ENCODE measurements at regions not wholly inside any gene's neighbourhood (a gene's known extent, or its start where the extent isn't known, plus 50 kb on each side); places are given as distances from the start of the nearest gene placed in this dataset.

DNA sequence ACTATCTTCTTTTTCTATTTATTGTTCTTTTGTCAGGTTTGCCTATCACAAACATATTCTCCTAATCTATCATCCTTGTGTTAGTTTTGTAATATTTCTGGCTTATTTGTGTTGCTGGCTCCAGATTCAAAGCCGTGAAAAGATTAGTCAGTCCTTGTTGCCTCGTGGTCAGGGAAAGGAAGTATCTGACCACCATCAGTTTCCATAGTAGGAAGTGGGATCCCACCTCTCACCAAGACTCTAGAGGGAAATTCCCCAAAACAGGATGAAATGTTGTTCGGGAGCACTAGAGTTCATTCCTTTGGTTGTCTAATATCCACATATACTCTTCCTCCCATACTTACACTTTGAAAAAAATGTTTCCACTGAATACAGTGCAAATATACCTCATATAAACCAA, 131.0 kb upstream of the HUWE1 start:
- in situ Hi-C loops (cut with MboI; ENCODE audit: low pct_unique_long_range_greater_than_20kb, low sequenced_read_pairs, unreplicated experiment) = no loop called here
- DNase-seq (ENCODE audit: low spot score) = no peak
- TF ChIP-seq CTCF (IDR thresholded peaks at IDR 0.05; ENCODE audit: extremely low read depth, insufficient read depth, missing control alignments) = no peak

GRCh38 chrX:53813670-53814440, 127.3 kb upstream of the HUWE1 start:
- in situ Hi-C loops (cut with MboI; ENCODE audit: low pct_unique_long_range_greater_than_20kb, low sequenced_read_pairs, unreplicated experiment) = no loop called here
- no peak for TF ChIP-seq CTCF (IDR thresholded peaks at IDR 0.05; ENCODE audit: extremely low read depth, insufficient read depth, missing control alignments)
- no peak for DNase-seq (ENCODE audit: low spot score)

GRCh38 chrX:53798281-53798680, 111.8 kb upstream of the HUWE1 start:
- no peak for TF ChIP-seq CTCF (IDR thresholded peaks at IDR 0.05; ENCODE audit: extremely low read depth, insufficient read depth, missing control alignments)
- in situ Hi-C loops (cut with MboI; ENCODE audit: low pct_unique_long_range_greater_than_20kb, low sequenced_read_pairs, unreplicated experiment) = no loop called here
- DNase-seq (ENCODE audit: low spot score) = no peak

DNA sequence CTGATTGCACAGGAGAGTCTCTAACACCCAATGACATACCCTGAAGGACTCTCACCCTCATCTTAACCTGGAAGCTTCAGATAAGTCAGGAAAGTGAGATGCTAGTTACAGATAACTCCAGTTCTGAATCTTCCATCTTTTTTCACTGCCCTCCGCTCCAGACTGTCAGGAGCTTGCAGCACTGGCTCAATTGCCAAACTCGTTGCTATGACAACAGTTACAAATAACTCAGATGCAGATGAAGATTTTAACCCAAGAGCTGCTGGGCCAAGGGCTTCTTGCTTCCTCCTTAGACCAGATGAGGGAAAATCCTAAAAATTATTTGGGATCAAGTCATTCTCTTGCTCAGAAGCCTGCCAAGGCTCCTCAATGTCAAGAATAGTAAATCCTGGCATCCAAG, 109.1 kb upstream of the HUWE1 start:
- in situ Hi-C loops (cut with MboI; ENCODE audit: low pct_unique_long_range_greater_than_20kb, low sequenced_read_pairs, unreplicated experiment) = no loop called here
- DNase-seq (ENCODE audit: low spot score) = no peak
- no peak for TF ChIP-seq CTCF (IDR thresholded peaks at IDR 0.05; ENCODE audit: extremely low read depth, insufficient read depth, missing control alignments)

DNA sequence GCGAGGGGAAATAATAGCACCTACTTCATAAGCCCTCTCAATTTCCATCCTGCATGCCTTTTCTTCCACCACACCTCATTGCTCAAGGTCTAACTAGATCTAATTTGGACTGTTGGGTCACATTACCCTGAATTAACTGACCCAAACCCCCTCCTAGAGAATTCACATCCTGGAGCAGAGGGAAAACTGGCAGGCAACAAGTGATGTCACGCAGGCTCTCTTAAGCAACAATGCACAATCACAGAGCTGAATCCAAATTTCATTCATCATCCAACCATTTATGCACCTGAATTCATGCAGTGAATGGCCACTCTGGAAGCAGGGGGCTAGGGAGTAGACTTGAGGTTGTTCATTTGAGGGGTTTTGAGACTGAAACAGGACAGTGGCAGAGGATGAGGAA, 107.7 kb upstream of the HUWE1 start:
- no peak for DNase-seq (ENCODE audit: low spot score)
- no peak for TF ChIP-seq CTCF (IDR thresholded peaks at IDR 0.05; ENCODE audit: extremely low read depth, insufficient read depth, missing control alignments)
- in situ Hi-C loops (cut with MboI; ENCODE audit: low pct_unique_long_range_greater_than_20kb, low sequenced_read_pairs, unreplicated experiment) = no loop called here

DNA sequence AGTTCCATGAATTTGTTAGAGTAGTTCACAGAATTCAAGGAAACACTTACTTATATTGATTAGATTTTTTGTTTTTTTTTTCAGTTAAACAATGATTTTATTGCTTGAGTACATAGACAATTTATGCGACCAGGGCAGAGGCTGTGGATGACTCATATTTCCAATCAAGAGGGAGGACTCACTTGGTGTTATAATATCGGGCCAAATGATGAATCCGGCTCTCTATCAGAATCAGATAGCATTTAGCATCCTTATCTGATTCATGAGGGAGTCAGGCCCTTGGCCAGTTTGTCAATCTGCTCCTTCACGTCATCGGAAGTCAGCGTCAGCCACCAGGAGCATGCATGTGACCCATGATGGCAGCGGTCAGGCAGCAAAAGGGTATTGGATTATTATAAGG, 82.3 kb upstream of the HUWE1 start:
- in situ Hi-C loops (cut with MboI; ENCODE audit: low pct_unique_long_range_greater_than_20kb, low sequenced_read_pairs, unreplicated experiment) = no loop called here
- TF ChIP-seq CTCF (IDR thresholded peaks at IDR 0.05; ENCODE audit: extremely low read depth, insufficient read depth, missing control alignments) = no peak

More for the DNA sequence above, 82.3 kb upstream of the HUWE1 start:
- DNase-seq (ENCODE audit: low spot score) = no peak
